Thyroid gland (tissue), 4 donors: ENCODE measurements at regions not wholly inside any gene's neighbourhood (a gene's known extent, or its start where the extent isn't known, plus 50 kb on each side); places are given as distances from the start of the nearest gene placed in this dataset.

ENCODE experiments used
- CTCF ChIP-seq, 6 experiments: fragments of 200-600 bp in 3 of 6; fragments of 450-650 bp in 3 of 6; sonication (generic) in 3 of 6; IDR thresholded peaks; one replicate each; pipeline ENCODE4 v1.5.1; 2016 to 2019; ENCODE audit warnings: antibody characterized with exemption in 6 of 6, mild to moderate bottlenecking in 2 of 6, inconsistent platforms in 1 of 6, moderate library complexity in 1 of 6
- POLR2A ChIP-seq, 2 donors: fragments of 450-650 bp; IDR thresholded peaks; one replicate each; pipeline ENCODE4 v1.6.1; 2017; ENCODE audit warnings: antibody characterized with exemption in 2 of 2, mild to moderate bottlenecking in 2 of 2, moderate library complexity in 1 of 2

GRCh38 chr1:57934745-57935144 lies 510.9 kb upstream of the DAB1 start:
- TF ChIP-seq CTCF (IDR thresholded peaks at IDR 0.05) (no peak), POLR2A (IDR thresholded peaks at IDR 0.05) (no peak)
